PC-9 (cell line): ENCODE measurements at regions not wholly inside any gene's neighbourhood (a gene's known extent, or its start where the extent isn't known, plus 50 kb on each side); places are given as distances from the start of the nearest gene placed in this dataset.

Source experiments
- BruUV-seq: library from RNA; stranded (reverse); fragments of 400-500 nt; replicated peaks from 2 replicates; lab custom pipeline; 2021; lab: Mats Ljungman, UMichigan
- CTCF ChIA-PET: fragments of 300-600 bp; sonication (Branson Sonifier 250); formaldehyde crosslinking; loops from one replicate; lab custom pipeline; 2022; ENCODE audit warnings: antibody characterized with exemption; lab: Charles Lee
- POLR2A ChIA-PET: fragments of 300-600 bp; sonication (Branson Sonifier 250); formaldehyde crosslinking; loops from one replicate; lab custom pipeline; 2022; ENCODE audit warnings: antibody characterized with exemption; ENCODE audit not compliant: unreplicated experiment; lab: Charles Lee
- DNase-seq, 2 experiments: peaks; one replicate each; pipeline versions ENCODE4 v3.0.0 to v3.0.0-alpha.2; 2015 to 2022; ENCODE audit warnings: mixed read lengths in 1 of 2
- H2AFZ ChIP-seq: fragments of 200-600 bp; sonication (generic); 2 replicates; pipeline ENCODE4 v1.8.1; 2017; ENCODE audit warnings: antibody characterized with exemption
- H3F3A ChIP-seq: fragments of 200-600 bp; sonication (generic); 2 replicates; pipeline ENCODE4 v1.8.1; 2017; ENCODE audit warnings: antibody characterized with exemption, mild to moderate bottlenecking, low read depth; ENCODE audit not compliant: insufficient read depth
- H3K27ac ChIP-seq: fragments of 200-600 bp; sonication (generic); 2 replicates; pipeline ENCODE4 v1.6.1; 2016; ENCODE audit warnings: mixed run types
- H3K27me3 ChIP-seq: fragments of 200-600 bp; sonication (generic); 2 replicates; pipeline ENCODE4 v1.6.1; 2016; ENCODE audit warnings: low read depth, mixed run types; ENCODE audit not compliant: insufficient read depth
- H3K36me3 ChIP-seq: fragments of 200-600 bp; sonication (generic); 2 replicates; pipeline ENCODE4 v1.6.1; 2016; ENCODE audit warnings: low read depth, mixed run types
- H3K4me1 ChIP-seq: fragments of 200-600 bp; sonication (generic); replicated peaks from 2 replicates; pipeline ENCODE4 v1.6.1; 2016; ENCODE audit warnings: mixed run types; ENCODE audit not compliant: insufficient read depth
- H3K4me2 ChIP-seq: fragments of 200-600 bp; sonication (generic); 2 replicates; pipeline ENCODE4 v1.6.1; 2017; ENCODE audit warnings: mixed run types
- H3K4me3 ChIP-seq: fragments of 200-600 bp; sonication (generic); 2 replicates; pipeline ENCODE4 v1.6.1; 2016; ENCODE audit warnings: mixed run types
- H3K79me2 ChIP-seq: fragments of 200-600 bp; sonication (generic); 2 replicates; pipeline ENCODE4 v1.6.1; 2017; ENCODE audit warnings: low read depth, mixed run types
- H3K9me2 ChIP-seq: fragments of 200-600 bp; sonication (generic); 2 replicates; pipeline ENCODE4 v1.8.1; 2017; ENCODE audit warnings: mild to moderate bottlenecking; ENCODE audit not compliant: insufficient read depth
- H3K9me3 ChIP-seq: fragments of 200-600 bp; sonication (generic); 2 replicates; pipeline ENCODE4 v1.8.1; 2016; ENCODE audit warnings: low read depth; ENCODE audit not compliant: insufficient read depth
- H4K20me1 ChIP-seq: fragments of 200-600 bp; sonication (generic); 2 replicates; pipeline ENCODE4 v1.8.1; 2017; ENCODE audit not compliant: insufficient read depth
- EZH2 ChIP-seq: fragments of 200-600 bp; sonication (generic); IDR thresholded peaks from 2 replicates; pipeline ENCODE4 v1.8.0; 2017; ENCODE audit warnings: antibody characterized with exemption, low read depth
- intact Hi-C: fragments of 100-400 bp; cut with micrococcal nuclease; formaldehyde crosslinking; loops from one replicate; pipeline ENCODE4 v1.10.0; 2022; ENCODE audit not compliant: unreplicated experiment
- TF ChIP-seq, protein P1 (sequence below): fragments of 200-600 bp; sonication (generic); conservative IDR thresholded peaks from 2 replicates; pipeline ENCODE4 v1.6.1; 2017; ENCODE audit warnings: mixed run types, antibody characterized with exemption, mild to moderate bottlenecking, moderate library complexity

DNA sequence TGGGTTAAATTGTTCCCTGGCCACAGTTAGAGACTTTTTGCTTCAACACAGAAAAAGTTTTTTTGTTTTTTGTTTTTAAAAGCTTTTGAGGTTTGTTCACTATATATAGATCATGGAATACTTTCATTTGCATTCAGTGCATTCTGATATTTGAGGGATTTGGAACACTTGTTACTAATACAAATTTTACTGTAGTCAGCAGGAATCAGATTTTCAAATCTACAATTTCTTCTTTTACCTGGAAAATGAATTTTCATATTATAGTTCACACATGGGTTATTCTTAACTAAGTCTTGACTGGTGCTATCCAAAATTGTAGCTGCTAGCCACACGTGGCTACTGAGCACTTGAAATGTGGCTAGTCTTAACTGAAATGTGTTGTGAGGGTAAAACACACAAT is 142.0 kb downstream of the RMI1 start:
- Histone ChIP-seq H3K9me2 (no peaks in the 10 kb centered on the region), H3F3A (no peaks in the 10 kb centered on the region), H3K79me2 (no peaks in the 10 kb centered on the region), H3K27ac (no peak overlapping the region), H3K4me2 (no peak overlapping the region), H3K9me3 (no peaks in the 10 kb centered on the region), H3K4me3 (no peak overlapping the region), H3K4me1 (no peaks in the 10 kb centered on the region), H2AFZ (no peak overlapping the region), H3K27me3 (no peaks in the 10 kb centered on the region), H3K36me3 (no peaks in the 10 kb centered on the region), H4K20me1 (no peaks in the 10 kb centered on the region)
- intact Hi-C loops = no loop called here
- BruUV-seq = no TSS peak
- TF ChIP-seq, protein P1, sequence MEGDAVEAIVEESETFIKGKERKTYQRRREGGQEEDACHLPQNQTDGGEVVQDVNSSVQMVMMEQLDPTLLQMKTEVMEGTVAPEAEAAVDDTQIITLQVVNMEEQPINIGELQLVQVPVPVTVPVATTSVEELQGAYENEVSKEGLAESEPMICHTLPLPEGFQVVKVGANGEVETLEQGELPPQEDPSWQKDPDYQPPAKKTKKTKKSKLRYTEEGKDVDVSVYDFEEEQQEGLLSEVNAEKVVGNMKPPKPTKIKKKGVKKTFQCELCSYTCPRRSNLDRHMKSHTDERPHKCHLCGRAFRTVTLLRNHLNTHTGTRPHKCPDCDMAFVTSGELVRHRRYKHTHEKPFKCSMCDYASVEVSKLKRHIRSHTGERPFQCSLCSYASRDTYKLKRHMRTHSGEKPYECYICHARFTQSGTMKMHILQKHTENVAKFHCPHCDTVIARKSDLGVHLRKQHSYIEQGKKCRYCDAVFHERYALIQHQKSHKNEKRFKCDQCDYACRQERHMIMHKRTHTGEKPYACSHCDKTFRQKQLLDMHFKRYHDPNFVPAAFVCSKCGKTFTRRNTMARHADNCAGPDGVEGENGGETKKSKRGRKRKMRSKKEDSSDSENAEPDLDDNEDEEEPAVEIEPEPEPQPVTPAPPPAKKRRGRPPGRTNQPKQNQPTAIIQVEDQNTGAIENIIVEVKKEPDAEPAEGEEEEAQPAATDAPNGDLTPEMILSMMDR = no peak
- TF ChIP-seq EZH2 = no peak
- POLR2A ChIA-PET = no interaction called here
- CTCF ChIA-PET = no interaction called here
- DNase-seq = no peak

DNA sequence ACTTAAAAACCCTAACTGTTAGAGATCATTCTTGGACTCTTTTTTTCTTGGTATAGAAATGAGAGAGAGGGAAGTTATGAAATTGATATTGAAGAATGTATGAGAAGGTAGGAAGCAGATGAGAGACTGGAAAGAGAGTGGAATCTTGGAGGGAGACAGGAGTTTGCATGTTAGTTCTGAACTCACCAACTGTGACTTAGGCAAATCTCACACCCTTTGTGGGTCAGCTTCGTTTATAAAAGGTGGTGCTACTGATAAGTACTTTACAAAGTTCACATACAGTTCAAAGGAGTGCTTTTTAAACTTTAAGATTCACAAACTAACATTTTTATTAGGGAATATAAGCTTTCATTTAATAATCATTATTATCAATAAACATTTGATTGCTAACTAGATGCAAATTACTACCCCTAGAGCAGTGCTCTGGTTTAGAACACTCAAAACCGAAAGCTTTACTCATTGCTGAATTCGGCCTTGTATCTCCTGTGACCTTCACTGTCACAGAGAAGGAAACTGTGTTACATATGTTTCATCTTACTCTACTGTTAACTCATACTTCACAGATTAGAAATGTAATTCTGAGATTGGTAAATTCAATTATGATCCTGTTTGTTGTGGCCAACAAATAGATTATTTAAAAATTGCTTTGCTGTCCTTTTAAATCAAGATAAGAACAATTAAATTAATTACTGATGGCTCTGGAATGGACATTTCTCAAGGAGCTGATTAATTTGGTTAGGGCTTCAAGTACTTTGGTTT is 143.2 kb downstream of the RMI1 start:
- Histone ChIP-seq H3K36me3 (no peaks in the 10 kb centered on the region), H2AFZ (no peak overlapping the region), H4K20me1 (no peaks in the 10 kb centered on the region), H3K79me2 (no peaks in the 10 kb centered on the region), H3K4me3 (no peak overlapping the region), H3K9me2 (no peaks in the 10 kb centered on the region), H3K27me3 (no peaks in the 10 kb centered on the region), H3K4me1 (no peaks in the 10 kb centered on the region), H3K4me2 (no peak overlapping the region), H3F3A (no peaks in the 10 kb centered on the region), H3K9me3 (no peaks in the 10 kb centered on the region), H3K27ac (no peak overlapping the region)
- CTCF ChIA-PET = no interaction called here
- no TSS peak for BruUV-seq
- TF ChIP-seq, protein P1 = no peak
- no peak for TF ChIP-seq EZH2
- POLR2A ChIA-PET = no interaction called here
- DNase-seq = no peak
- intact Hi-C loops = no loop called here

DNA sequence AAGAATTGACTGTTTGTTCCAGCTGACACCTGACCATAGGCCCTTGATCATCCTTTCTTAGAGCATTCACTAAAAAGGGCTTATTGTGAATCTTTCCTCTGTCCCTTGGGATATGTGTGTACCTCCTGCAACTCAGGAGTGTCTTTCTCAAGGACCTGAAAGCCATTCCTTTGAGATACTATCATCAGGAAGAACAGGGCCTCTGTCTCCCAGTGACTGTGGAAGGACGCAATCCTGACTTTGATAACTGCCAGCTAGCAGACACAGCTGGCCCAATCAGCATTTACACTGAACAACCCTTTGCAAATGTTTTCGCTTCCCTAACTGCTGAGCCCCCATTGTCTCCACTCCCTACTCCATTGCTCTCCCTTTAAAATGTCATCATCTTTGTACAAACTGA is 144.4 kb downstream of the RMI1 start:
- no peaks in the 10 kb centered on the region for H4K20me1 ChIP-seq
- H2AFZ ChIP-seq = no peak overlapping the region; the same call in 1 of the 2 replicates
- H3K9me3 ChIP-seq = no peaks in the 10 kb centered on the region
- ChIA-PET CTCF (no interaction called here), POLR2A (no interaction called here)
- no peaks in the 10 kb centered on the region for H3K36me3 ChIP-seq
- H3K4me1 ChIP-seq = no peaks in the 10 kb centered on the region
- no peaks in the 10 kb centered on the region for H3K79me2 ChIP-seq
- intact Hi-C loops = no loop called here
- no peaks in the 10 kb centered on the region for H3K9me2 ChIP-seq
- H3K27ac ChIP-seq = no peak overlapping the region
- H3K4me2 ChIP-seq = no peak overlapping the region
- DNase-seq = no peak
- H3K27me3 ChIP-seq = no peaks in the 10 kb centered on the region
- no peaks in the 10 kb centered on the region for H3F3A ChIP-seq
- TF ChIP-seq, protein P1 = no peak
- no peak for TF ChIP-seq EZH2
- no peak overlapping the region for H3K4me3 ChIP-seq
- BruUV-seq = no TSS peak
